ENCODE measurements at regions not wholly inside any gene's neighbourhood (a gene's known extent, or its start where the extent isn't known, plus 50 kb on each side); places are given as distances from the start of the nearest gene placed in this dataset.

- TF ChIP-seq CTCF (conservative IDR thresholded peaks at IDR 0.05; ENCODE audit: low read depth in 2 of 2): no peak
- TF ChIP-seq ZNF331 (CRISPR knock-in tag; IDR thresholded peaks at IDR 0.05; ENCODE audit: low read depth): no peak
Observed at GRCh38 chr6:74550821-74551220, 655.0 kb downstream of the COL12A1 start.

All from GM23338 (cell line).